CD4-positive, alpha-beta T cell treated with Interleukin-4 for 1 hour (primary cell): ENCODE measurements at regions not wholly inside any gene's neighbourhood (a gene's known extent, or its start where the extent isn't known, plus 50 kb on each side); places are given as distances from the start of the nearest gene placed in this dataset.
"Not testable (repeated sequence)": the region's sequence is repeated elsewhere in the genome, so short reads cannot be mapped to it uniquely, and the experiment has no call there.

Source experiments
- DNase-seq, 2 donors: peaks; one replicate each; pipeline ENCODE4 v3.0.0-alpha.2; 2020 to 2022

DNA sequence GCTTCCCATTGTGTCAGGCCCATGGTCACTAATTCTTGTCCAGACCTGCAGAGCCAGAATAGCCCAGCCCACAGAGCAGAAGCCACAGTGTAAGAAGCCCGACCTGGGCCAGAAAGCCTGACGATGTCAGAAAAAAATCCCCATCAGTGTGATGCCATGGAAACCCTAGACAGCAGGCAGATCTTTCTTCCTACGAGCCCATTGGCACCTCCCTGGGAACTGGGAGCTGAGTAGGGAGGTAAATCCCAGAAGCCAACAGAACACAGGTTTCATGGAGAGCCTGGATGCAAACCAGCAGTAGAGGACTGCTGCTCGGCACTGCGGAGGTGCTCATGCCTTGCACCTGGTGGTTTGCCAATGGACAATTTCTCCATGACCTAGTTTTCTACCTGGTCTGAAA, 82.2 kb upstream of the SLC22A16 start:
- no peak for DNase-seq

DNA sequence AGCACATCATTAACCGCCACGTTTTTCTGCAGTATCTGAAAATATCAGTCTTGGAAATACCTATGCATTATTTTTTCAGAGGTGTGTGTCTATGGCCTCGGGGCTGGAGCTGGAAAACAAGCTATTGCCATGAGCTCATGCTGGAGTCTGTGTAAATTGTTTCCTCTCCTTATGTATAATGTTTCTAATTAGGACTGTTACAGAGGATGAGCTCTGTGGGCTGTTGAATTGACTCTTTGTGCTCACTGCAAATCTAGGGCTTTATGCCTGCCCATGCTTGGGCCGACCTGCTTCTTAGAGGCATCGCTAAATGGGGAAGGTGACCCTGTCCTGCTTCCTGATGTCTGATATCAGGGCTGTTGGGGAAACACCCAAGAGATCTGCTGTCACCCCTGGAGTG, 80.8 kb upstream of the SLC22A16 start:
- no peak for DNase-seq

DNA sequence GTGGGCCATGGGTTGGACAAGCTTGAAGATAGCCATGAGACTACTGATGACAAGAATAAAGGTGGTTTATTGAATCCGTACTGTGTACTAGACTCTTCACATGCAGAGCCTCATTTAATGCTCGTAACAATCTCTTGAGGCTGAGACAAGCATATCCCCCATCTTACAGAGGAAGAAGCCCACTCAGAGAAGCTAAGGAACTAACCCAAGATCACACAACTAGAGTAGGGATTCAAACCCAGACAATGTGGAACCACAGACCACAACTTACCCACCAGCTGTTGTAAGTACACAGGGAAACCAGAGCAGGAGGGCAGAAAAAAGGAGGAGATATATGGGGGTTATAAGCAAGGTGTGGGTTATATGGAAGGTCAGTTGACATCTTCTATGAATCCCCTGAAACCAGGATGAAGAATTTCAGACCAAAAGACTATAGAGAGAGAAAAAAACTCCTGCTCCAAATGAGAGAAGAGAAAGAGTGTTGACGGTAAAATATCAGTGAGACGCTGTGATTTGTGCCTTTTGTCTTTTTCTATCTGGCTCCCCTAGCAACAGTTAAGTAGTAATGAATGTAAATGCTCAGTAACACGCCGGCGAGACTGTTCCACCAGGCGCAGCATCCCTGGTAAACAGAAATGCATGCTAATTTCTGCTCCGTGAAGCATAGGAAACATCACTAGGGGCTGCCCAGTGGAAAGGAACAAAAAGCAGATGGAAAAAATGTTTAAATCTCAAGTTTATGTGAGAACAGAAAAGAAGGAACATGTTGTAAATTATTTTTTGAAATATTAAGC, 80.1 kb upstream of the SLC22A16 start:
- no peak for DNase-seq

DNA sequence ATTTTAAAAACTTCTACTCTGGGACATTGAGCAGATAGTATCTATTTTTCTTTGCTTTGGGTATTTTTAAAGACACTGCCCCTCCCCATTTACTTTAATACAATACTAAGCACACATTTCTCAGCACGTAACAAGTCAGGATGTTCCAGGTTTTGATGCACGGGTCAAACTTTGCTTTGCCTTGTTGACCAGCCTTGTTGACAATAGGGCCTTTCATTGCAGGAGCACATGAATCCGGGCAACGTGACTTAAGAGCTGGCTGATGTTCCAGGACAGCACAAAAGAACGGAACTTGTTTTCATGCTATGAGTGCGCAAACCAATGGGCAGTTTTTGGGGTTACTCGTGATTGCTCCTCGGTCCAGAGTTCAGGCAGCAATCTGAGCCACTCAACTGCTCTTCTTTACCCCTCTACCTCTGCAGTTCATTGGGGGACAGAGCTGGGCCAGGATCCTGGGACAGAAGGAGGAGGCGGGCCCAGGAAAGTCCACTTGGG, 78.6 kb upstream of the SLC22A16 start:
- no peak for DNase-seq

DNA sequence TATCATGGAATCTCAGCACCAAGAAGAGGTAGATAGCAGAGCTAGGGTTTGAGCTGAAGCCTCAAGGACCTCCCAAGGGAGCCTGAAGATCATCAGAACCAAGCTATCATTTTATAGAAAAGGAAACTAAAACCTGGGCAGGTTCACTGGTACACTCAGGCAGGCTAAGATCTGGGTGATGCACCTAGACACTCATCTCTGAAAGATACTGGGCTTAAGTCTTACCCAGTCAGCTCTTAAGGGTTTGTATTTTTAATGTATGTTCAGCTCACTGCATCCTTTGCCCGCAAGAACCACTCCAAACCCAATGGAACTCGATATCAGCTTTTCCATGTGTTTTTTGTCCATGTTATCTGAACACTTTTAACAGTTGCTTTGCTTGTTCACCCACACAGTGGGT, 78.0 kb upstream of the SLC22A16 start:
- DNase-seq: no peak

DNA sequence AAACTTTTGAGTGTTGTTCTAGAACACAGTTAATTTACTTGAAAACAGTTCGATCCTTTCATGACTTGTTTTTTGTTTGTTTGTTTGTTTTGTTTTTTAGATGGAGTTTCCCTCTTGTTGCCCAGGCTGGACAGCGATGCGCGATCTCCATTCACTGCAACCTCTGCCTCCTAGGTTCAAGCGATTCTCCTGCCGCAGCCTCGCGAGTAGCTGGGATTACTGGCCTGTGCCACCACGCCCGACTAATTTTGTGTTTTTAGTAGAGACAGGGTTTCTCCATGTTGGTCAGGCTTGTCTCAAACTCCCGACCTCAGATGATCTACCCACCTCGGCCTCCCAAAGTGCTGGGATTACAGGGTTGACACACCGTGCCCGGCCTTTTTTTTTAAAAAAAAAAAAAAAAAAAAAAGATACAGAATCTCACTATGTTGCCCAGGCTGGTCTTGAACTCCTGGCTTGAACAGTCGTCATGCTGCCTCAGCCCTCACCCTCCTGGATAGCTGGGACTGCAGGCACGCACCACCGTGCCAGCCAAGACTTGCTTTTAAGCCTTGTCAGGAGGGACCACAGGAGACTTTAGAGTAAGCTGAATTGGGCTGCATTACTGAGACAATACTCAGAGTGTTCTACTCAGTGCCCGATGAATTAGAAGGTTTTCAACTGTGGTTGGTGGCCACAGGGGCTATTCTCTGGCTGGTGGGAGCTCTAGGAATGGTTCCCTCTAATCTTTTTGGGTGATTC, 76.7 kb upstream of the SLC22A16 start:
- no peak for DNase-seq

DNA sequence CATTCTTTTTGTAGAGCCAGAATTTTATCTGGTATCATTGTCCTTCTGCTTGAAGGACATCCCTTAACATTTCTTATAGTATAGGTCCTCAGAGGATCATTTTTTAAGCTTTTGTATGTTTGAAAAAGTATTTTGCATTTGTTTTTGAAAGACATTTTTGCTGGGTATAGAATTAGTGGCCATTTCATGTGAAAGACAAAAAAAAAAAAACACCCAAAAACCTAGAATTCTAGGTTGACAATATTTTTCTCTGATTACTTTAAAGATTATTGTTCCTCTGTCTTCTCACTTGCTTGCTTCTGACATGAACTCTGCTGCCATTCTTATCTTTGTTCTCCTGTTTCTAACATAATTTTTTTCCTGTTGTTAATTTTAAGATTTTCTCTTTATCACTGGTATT, 75.7 kb upstream of the SLC22A16 start:
- no peak for DNase-seq

DNA sequence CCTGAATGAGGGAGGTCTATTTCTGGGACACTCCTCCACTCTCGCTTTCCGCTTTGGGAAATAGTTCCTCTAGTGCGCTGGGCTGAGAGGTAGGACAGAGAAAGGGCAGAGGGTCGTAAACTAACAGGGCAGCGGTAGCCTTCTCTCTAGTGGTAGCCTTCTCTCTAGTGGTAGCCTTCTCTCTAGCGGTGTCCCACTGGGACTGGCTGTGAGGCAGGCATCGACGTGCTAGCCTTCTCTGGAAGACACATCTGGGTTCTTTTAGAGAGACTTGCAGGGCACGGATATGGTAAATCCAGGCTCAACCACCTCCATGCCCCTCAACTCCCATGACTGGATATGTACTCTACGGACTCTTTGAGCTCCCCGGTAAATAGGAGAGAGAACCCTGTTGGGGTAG, 74.7 kb upstream of the SLC22A16 start:
- no peak for DNase-seq

DNA sequence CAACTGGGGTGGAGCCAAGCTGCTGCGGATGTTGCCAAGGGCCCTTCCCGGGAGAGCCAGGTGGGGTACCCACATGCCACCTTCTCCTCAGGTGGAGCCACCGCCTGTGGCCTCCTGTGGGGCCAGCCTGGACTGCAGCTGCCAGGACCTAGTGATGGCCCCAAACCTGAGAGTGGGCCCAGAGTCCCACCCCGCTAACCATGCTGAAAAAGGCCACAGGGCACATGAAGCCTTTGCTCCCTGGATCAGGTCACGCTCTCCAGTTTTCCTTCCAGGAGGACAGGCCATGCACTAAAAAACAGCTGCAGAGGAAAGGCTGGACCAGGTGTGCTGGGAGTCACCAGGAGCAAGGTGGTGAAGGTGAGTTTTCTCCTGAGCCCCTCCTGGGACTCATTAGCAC, 73.9 kb upstream of the SLC22A16 start:
- DNase-seq: no peak

DNA sequence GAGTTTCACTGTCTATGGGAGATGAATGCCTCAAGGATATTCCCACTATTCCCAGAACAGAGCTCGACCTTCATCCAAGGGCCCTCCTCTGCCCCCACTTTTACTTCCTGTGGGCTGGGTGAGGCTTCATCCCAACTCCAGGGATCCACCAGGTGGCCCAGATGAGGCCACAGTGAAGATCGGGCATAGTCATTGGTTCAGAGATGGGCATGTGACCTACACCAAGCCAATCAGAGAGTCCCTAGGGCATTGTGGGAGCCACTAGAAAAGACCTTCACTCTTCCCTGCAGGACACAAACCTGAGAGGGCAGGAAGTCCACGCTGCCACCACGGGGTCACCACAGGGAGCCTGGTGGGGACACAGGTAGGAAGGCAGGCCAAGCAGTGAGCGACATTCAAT, 72.9 kb upstream of the SLC22A16 start:
- DNase-seq: no peak

DNA sequence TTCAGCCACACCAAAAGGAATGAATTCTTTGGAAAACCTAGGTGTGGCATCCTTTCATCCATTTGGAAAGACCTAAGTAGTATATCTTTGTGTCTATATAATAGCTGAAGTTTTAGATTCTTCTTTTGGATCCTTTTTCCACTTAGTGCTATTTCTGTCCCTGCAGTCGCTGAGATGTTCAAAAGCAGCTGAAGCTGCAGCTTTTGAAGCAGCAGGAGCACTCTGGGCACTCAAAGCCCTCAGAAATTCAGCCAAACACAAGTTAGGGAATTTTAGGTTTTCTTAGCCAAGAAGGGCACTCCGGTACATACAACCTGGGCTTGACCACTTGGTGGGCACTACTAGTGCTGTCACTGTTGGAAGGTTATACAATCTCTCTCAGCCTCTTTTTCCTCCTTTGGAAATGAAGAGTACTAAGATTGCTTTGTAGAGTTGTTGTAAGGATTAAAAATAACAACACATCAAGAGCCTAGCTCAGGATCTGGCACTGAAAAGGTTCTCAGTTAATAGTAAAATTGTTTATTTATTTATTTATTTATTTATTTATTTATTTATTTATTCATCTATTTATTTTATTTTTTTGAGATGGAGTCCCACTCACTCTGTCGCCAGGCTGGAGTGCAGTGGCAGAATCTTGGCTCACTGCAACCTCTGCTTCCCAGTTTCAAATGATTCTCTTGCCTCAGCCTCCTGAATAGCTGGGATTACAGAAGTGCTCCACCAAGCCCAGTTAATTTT, 71.9 kb upstream of the SLC22A16 start:
- no peak for DNase-seq

DNA sequence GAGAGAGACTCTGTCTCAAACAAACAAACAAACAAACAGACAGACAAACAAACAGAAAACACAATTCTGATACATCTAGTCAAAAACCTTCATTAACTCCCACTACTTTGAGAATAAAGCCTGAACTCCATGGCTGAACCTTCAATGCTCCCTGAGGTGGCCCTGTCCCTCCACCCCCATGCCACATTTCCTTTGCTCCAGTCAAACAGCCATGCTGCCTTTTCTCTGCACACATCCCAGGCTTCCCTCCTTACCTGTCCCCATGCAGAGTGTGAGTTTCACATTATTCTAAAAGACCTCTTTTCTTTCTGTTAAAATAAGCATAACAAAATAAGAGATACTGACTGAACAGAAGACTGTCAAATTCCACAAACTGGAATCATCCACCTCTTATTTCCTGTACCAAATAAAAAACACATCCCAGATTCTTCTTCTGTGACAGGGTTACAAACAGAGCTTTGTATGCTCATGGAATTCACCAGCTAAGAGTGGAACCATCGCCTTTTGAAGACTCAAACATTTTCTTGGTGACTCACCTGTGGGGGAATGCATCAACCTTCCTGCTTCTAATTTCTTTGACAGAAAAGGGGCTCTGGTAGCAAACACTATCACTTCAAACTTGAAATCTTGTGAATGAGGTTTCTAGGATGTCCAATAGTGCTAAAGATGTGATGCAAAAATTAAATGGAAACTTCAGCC, 71.0 kb upstream of the SLC22A16 start:
- DNase-seq: no peak

DNA sequence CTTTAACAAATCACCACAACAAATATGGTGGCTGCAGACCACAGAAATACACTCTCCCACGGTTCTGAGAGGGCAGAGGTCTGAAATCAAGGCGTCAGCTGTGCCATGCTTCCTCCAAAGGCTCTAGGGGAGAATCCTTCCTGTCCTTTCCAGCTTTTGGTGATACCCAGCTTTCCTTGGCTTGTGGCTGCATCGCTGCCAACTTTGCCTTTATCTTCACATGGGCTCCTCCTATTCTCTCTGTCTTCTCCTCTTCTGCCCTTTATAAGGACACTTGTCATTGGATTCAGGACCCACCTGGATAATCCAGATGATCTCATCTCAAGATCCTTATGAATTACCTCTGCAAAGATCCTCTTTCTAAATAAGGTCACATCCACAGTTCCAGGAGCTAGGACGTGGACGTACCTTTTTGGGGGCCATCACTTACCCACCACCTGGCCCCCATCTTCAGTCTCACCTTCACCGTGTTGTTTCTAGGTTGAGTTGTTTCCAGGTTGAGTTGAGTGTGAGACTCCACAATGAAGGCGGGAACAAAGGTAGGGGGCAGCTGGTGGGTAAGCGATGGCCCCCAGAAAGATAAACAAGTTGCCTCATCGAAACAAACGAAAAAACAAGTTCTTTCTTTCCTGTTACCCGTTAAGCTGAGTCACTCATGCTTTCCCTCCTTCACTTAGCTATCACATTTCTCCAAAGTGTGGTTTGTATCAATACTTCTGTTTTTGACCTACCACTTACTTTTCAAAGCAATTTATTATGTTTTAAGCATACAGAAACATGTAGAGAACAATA, 68.9 kb upstream of the SLC22A16 start:
- DNase-seq: no peak

DNA sequence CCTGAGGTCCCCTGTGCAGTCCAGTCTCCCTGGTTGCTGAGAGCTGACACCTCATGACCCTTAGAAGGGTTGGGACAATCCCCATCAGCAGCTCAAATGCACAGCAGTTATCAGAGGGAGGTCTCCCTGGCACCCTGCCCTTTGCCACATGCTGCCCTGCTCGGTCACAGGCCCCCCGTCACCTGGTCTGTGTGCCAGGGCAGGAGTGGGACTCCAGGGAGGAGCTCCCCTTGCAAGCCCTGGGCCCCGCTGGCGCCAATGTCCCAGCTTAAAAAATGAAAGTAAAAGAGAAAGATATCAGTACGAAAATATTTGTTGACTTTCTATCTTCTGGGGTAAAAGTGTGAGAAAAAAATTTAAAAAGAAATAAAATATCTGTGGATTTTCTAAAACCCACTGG, 68.1 kb upstream of the SLC22A16 start:
- DNase-seq: no peak

DNA sequence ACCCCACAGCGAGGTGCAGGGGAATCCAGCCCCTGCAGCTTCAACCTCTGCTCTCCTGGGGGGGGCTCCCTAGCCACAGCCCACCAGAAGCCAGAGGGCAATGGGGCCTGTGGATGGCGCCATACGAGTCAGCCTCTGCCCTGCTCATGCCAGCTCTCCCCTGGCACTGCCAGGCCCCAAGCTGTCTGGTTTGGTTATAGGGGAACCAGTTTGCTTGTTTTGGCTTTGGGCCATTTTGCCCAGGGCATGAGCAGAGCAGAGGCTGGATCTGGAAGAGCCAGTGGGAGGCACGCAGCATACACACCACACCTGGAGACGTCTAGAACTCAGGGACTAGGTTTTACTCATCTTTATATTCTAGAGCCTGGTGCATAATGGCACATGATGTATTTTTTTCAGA, 66.7 kb upstream of the SLC22A16 start:
- DNase-seq: no peak

DNA sequence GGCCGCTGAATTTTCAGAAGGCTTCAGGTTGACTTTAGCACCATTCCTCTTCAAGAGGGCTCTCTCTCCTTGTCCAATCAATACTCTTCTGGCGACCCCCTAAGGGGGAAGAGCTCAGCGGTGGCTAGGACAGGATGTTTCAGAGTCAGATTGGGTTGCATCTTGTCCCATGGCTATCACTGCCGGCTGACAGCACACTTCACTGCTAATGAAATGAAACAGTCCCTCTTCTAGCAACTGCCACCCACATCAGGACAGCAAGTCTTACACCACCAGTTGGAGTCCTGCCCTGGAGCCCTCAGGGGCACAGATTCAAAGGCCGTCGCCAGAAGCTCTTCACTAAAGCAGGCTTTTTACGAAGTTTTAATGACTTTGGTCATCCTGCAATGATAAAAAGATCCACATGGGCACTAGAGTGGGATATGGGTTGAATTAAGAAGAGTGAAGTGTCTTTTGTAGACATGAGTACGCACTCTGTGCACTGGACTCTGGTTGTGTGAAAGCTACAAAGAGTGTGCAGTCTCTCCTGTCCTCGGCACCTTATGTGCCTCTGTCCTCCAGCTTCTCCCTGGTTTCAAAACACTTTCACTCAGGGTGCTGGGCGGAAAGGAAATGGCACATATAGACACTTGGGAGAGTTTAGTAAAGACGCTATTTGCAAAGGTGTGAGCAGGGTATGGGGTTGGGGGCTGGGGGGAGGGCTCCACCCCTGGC, 66.1 kb upstream of the SLC22A16 start:
- DNase-seq: no peak

DNA sequence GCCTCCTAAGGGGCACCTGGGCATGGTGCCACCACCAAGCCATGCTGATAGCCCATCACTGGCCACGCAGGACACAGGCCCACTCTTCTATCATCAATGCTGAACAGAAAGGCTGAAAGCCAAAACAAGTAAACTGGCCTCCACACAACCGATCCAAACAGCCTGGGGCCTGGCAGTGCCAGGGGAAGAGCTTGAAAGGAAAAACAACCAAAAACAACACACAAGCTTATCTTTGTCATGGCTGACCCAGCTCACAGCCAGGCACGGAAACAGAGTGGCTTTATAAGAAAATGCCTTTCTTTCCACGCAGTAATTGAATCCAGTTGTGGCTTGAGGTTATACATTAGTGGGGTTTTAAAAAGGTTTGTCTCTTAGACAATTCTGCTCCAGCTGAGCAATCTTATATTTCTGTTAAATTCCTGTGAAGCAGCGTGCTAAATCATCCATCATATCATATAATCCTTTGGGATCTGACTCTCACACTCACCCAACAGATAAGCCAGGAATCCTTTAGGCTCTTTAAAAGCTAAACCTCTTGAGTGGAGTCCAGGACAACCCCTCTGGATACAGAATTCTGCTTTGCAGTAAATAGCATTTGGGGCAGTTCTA, 65.4 kb upstream of the SLC22A16 start:
- DNase-seq: no peak

DNA sequence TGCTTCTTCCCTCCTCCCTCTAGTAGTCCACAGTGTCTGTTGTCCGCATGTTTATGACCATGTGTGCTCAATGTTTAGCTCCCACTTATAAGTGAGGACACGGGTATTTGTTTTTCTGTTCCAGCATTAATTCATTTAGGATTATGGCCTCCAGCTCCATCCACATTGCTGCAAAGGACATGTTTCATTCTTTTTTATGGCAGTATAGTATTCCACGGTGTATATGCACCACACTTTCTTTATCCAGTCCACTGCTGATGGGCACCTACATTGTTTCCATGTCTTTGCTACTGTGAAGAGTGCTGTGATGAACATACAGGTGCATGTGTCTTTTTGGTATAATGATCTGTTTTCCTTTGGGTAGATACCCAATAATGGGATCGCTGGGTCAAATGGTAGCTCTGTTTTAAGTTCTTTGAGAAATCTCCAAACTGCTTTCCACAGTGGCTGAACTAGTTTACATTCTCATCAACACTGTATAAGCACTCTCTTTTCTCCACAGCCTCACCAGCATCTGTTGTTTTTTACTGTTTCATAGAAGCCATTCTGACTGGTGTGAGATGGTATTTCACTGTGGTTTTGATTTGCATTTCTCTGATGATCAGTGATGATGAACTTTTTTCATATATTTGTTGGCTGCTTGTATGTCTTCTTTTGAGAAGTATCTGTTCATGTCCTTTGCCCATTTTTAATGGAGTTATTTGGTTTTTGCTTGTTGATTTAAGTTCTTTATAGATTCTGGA, 63.0 kb upstream of the SLC22A16 start:
- DNase-seq: not testable (repeated sequence)

DNA sequence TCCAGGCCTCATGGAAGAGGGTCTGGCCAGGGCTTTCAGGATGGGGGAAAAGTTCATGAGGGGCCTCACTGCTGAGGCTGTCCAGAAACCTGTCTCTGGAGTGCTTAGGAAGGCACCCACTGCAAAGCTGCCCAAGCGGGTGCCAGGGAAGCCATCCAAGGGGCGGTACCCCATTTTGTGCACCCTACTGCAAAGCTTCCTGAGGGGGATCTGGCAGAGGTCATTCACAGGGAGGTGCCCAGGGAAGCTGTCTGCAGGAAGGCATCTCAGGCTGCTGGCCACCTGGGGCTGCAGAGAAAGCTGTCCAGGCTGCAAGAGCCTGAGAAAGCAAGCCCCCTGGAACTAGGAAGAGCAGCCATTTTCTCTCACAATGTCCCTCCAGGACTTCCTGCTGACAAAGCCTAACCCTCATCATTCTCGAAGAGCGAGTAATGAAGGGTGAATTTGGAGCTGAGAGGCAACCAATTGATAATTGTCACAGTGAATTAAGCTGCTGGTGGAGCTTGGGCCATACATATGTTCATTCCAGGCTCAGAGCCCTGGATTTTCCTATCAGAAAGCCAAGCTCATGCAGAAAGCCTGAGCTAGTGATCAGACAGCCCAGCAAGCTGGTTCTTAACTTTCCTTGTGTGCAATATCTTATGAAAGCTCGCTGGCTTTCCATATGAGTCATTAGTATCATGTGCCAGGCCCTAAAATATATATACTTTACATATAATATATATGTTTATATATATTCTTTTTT, 62.2 kb upstream of the SLC22A16 start:
- no peak for DNase-seq
